Esophagus muscularis mucosa (tissue), 4 donors: ENCODE measurements at regions not wholly inside any gene's neighbourhood (a gene's known extent, or its start where the extent isn't known, plus 50 kb on each side); places are given as distances from the start of the nearest gene placed in this dataset.
A peak's percentile ranks its signal among the peaks of the same experiment; 100 is the strongest.

Experiments
- DNase-seq: peaks from one replicate; pipeline ENCODE4 v3.0.0-alpha.2; 2017; ENCODE audit errors: extremely low spot score
- H3K27ac ChIP-seq, 4 donors: fragments of 200-600 bp; sonication (generic); replicated peaks in 1 of 4; 1 replicate in 3 of 4; 2 replicates in 1 of 4; pipeline ENCODE4 v1.5.1; 2016 to 2019; ENCODE audit warnings: mild to moderate bottlenecking in 1 of 4
- H3K27me3 ChIP-seq, 4 donors: fragments of 200-600 bp; sonication (generic); one replicate each; pipeline versions ENCODE4 v1.5.1 to v1.6.0; 2016 to 2019
- H3K36me3 ChIP-seq, 4 donors: fragments of 200-600 bp; sonication (generic); one replicate each; pipeline ENCODE4 v1.5.1; 2016 to 2019
- H3K4me1 ChIP-seq, 4 donors: fragments of 200-600 bp; sonication (generic); one replicate each; pipeline ENCODE4 v1.5.1; 2016 to 2019
- H3K4me3 ChIP-seq, 4 donors: fragments of 200-600 bp; sonication (generic); 1 replicate in 2 of 4; 2 replicates in 2 of 4; pipeline ENCODE4 v1.5.1; 2016 to 2019; ENCODE audit warnings: mild to moderate bottlenecking in 4 of 4, moderate library complexity in 1 of 4
- H3K9me3 ChIP-seq, 4 donors: fragments of 200-600 bp; sonication (generic); 1 replicate in 3 of 4; 2 replicates in 1 of 4; pipeline ENCODE4 v1.5.1; 2016 to 2019
- EP300 ChIP-seq: sonication (generic); formaldehyde crosslinking; IDR thresholded peaks from one replicate; pipeline ENCODE4 v1.6.1; 2017; ENCODE audit warnings: antibody characterized with exemption
- POLR2A ChIP-seq: fragments of 450-650 bp; IDR thresholded peaks from one replicate; pipeline ENCODE4 v1.6.1; 2017; ENCODE audit warnings: antibody characterized with exemption, moderate library complexity, mild to moderate bottlenecking, low read depth
- POLR2AphosphoS5 ChIP-seq, 2 donors: sonication (generic); formaldehyde crosslinking; IDR thresholded peaks; one replicate each; pipeline ENCODE4 v1.6.1; 2017; ENCODE audit warnings: antibody characterized with exemption in 2 of 2
- WGBS: methylation state at CpG from one replicate; pipeline ENCODE4 v1.1.5; 2018; 5-methylcytosine and 5-hydroxymethylcytosine counted together
- intact Hi-C: fragments of 100-400 bp; cut with DNase I; formaldehyde crosslinking; loops from one replicate; pipeline ENCODE4 v1.15.1; 2023
- TF ChIP-seq, protein P1 (sequence below), 3 experiments: fragments of 200-600 bp in 2 of 3; fragments of 450-650 bp in 1 of 3; sonication (generic) in 2 of 3; IDR thresholded peaks; one replicate each; pipeline ENCODE4 v1.5.1; 2017 to 2019; ENCODE audit warnings: antibody characterized with exemption in 3 of 3, mild to moderate bottlenecking in 2 of 3, moderate library complexity in 1 of 3

DNA sequence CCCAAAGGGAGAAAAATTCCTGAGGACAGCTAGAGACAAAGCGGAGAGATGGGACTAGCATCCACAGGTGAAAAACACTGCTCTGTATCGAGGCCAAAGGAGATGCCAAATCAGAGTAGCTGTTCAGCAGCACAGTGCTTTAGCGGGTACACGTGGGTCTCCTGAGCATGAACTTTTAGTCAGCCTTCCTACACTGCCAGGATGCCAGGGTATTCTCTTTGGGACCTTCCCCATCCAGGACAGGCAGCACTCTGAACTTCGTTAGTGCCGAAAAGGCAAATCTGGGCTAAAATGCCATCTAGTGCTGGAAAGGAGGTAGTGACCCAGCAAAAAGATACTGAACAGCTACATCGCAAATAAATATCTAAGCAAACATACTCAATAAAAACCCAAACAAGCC lies 64.9 kb downstream of the C6orf58 start:
- intact Hi-C loops = no loop called here
- 50% methylated on average over 6 of the region's 7 CpGs for whole genome bisulfite sequencing
- no peak for DNase-seq
- no peaks in the 10 kb centered on the region for H3K36me3 ChIP-seq
- peaks cover 0 to 3% (median 0%) of the 10 kb centered on the region in 4 donors for H3K9me3 ChIP-seq
- no peaks in the 10 kb centered on the region for H3K4me1 ChIP-seq
- TF ChIP-seq, protein P1, sequence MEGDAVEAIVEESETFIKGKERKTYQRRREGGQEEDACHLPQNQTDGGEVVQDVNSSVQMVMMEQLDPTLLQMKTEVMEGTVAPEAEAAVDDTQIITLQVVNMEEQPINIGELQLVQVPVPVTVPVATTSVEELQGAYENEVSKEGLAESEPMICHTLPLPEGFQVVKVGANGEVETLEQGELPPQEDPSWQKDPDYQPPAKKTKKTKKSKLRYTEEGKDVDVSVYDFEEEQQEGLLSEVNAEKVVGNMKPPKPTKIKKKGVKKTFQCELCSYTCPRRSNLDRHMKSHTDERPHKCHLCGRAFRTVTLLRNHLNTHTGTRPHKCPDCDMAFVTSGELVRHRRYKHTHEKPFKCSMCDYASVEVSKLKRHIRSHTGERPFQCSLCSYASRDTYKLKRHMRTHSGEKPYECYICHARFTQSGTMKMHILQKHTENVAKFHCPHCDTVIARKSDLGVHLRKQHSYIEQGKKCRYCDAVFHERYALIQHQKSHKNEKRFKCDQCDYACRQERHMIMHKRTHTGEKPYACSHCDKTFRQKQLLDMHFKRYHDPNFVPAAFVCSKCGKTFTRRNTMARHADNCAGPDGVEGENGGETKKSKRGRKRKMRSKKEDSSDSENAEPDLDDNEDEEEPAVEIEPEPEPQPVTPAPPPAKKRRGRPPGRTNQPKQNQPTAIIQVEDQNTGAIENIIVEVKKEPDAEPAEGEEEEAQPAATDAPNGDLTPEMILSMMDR (IDR thresholded peaks at IDR 0.05) = peak; percentile 16 to 46 (median 31)
- TF ChIP-seq POLR2A (no peak), POLR2AphosphoS5 (IDR thresholded peaks at IDR 0.05) (no peak), EP300 (no peak)
- no peak overlapping the region for H3K27ac ChIP-seq
- H3K27me3 ChIP-seq = no peaks in the 10 kb centered on the region
- H3K4me3 ChIP-seq = no peak overlapping the region
